ENCODE measurements at regions not wholly inside any gene's neighbourhood (a gene's known extent, or its start where the extent isn't known, plus 50 kb on each side); places are given as distances from the start of the nearest gene placed in this dataset.

DNA sequence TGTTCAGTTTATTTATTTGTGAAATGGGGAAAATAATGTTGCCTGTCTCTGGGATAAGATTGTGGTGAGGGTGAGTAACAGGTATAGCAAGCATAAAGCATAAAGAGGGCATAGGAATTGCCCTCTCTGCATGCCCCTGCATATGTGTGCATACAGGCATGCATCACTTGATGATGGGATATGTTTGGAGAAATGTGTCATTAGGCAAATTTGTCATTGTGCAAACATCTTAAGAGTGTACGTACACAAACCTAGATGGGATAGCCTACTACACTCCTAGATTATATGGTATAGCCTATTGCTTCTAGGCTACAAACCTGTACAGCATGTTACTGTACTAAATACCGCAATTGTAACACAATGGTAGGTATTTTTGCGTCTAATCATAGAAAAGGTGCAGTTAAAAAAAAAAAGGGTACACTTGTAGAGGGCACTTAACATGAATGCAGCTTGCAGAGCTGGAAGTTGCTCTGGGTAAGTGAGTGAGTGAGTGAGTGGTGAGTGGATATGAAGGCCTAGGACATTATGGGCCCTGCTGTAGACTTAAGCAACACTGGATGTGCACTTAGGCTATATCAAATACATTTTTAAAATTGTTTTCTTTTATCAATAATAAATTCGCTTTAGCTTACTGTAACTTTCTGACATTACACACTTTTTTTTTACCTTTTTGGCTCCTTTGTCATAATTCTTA is 386.5 kb upstream of the ANKRD30A start:
- H3K4me2 ChIP-seq (ENCODE audit: control insufficient read depth, insufficient read depth) = no peak overlapping the region
- SMC1A ChIA-PET (ENCODE audit: uncharacterized antibody, unreplicated experiment) = interaction anchor here (0.6 kb wide), 1 partner anchor 1573 kb away, joined by 5 read pairs; no protein-coding TSS in a partner anchor
- no peak overlapping the region for H3K4me3 ChIP-seq
- intact Hi-C loops (cut with micrococcal nuclease; ENCODE audit: unreplicated experiment) (no loop called here), in situ Hi-C loops (cut with MboI) (no loop called here)
- no peaks in the 10 kb centered on the region for H3K27me3 ChIP-seq (replicated peaks in 1 of 2; ENCODE audit: control insufficient read depth in 2 of 2, insufficient read depth in 2 of 2, low read length in 1 of 2)
- ATAC-seq (no peak), FAIRE-seq (no peak), DNase-seq (ENCODE audit: low read depth, low spot score) (no peak)
- H3K79me2 ChIP-seq (ENCODE audit: control insufficient read depth, insufficient read depth, low read length) = no peaks in the 10 kb centered on the region
- TF ChIP-seq, protein P1, sequence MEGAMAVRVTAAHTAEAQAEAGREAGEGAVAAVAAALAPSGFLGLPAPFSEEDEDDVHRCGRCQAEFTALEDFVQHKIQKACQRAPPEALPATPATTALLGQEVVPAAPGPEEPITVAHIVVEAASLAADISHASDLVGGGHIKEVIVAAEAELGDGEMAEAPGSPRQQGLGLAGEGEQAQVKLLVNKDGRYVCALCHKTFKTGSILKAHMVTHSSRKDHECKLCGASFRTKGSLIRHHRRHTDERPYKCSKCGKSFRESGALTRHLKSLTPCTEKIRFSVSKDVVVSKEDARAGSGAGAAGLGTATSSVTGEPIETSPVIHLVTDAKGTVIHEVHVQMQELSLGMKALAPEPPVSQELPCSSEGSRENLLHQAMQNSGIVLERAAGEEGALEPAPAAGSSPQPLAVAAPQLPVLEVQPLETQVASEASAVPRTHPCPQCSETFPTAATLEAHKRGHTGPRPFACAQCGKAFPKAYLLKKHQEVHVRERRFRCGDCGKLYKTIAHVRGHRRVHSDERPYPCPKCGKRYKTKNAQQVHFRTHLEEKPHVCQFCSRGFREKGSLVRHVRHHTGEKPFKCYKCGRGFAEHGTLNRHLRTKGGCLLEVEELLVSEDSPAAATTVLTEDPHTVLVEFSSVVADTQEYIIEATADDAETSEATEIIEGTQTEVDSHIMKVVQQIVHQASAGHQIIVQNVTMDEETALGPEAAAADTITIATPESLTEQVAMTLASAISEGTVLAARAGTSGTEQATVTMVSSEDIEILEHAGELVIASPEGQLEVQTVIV (IDR thresholded peaks at IDR 0.05; ENCODE audit: borderline replicate concordance, partially characterized antibody) = no peak
- TF ChIP-seq SUPT20H (IDR thresholded peaks at IDR 0.05; ENCODE audit: borderline replicate concordance, control insufficient read depth, low read depth, low read length) (no peak), MEF2A (IDR thresholded peaks at IDR 0.05; ENCODE audit: insufficient read depth, low read depth, low read length) (no peak), CBX3 (IDR thresholded peaks at IDR 0.05; ENCODE audit: borderline replicate concordance, low read depth) (no peak), BMI1 (IDR thresholded peaks at IDR 0.05; ENCODE audit: borderline replicate concordance) (no peak)
- H3K9me3 ChIP-seq (replicated peaks; ENCODE audit: control insufficient read depth, insufficient read depth, low read length) = no peaks in the 10 kb centered on the region
- no peaks in the 10 kb centered on the region for H3K36me3 ChIP-seq (ENCODE audit: control insufficient read depth in 2 of 2, insufficient read depth in 2 of 2, low read length in 1 of 2)
- BruUV-seq (replicated peaks) = no TSS peak
- CTCF ChIA-PET = no interaction called here
- 12% methylated on average over 4 of the region's 4 CpGs for WGBS (ENCODE audit: insufficient coverage, insufficient replicate concordance, low lambda C conversion rate, missing lambda C conversion rate)
- RAD21 ChIA-PET (ENCODE audit: unreplicated experiment) = no interaction called here
- H2AFZ ChIP-seq (ENCODE audit: control insufficient read depth, low read depth, low read length) = no peak overlapping the region
- no peak overlapping the region for H3K27ac ChIP-seq (ENCODE audit: control insufficient read depth, insufficient read depth)
- no peak overlapping the region for H3K9ac ChIP-seq (ENCODE audit: control insufficient read depth, insufficient read depth, low read length)
- POLR2A ChIA-PET = no interaction called here
- H3K4me1 ChIP-seq (ENCODE audit: control insufficient read depth, insufficient read depth, low read length) = no peaks in the 10 kb centered on the region
- no peaks in the 10 kb centered on the region for H4K20me1 ChIP-seq (ENCODE audit: control insufficient read depth, insufficient read depth)
